Loucy (cell line): ENCODE measurements at regions not wholly inside any gene's neighbourhood (a gene's known extent, or its start where the extent isn't known, plus 50 kb on each side); places are given as distances from the start of the nearest gene placed in this dataset.

ENCODE experiments used
- CTCF ChIP-seq: fragments of 200-600 bp; sonication (generic); conservative IDR thresholded peaks from 2 replicates; pipeline ENCODE4 v1.5.1; 2014; ENCODE audit warnings: mild to moderate bottlenecking, antibody characterized with exemption, low read length
- EZH2phosphoT487 ChIP-seq: fragments of 200-600 bp; IDR thresholded peaks from 2 replicates; pipeline ENCODE4 v1.6.1; 2018; ENCODE audit warnings: antibody characterized with exemption, mild to moderate bottlenecking, moderate library complexity, borderline replicate concordance

DNA sequence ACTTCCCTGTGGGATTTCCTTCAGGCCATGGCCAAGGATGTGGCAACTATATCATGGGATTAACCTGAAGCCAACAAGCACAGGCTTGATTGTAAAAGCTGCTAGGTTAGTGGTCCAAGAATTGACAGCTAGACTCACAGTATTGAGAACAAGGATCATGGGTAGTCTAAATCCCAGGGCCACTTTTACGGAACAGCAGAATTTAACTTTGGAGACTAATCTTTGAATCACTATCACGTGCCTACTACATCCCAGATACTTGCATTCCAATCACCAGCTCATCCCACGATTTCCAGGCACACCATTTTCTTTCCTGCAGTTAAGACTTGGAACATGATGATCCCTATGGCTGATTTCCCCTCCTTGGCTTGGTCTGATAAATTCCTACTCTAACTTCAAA, 65.6 kb upstream of the ADO start:
- TF ChIP-seq CTCF (no peak), EZH2phosphoT487 (no peak)
